EH (cell line): ENCODE measurements at regions not wholly inside any gene's neighbourhood (a gene's known extent, or its start where the extent isn't known, plus 50 kb on each side); places are given as distances from the start of the nearest gene placed in this dataset.

Experiments used
- DNase-seq: peaks from one replicate; pipeline ENCODE4 v3.0.0-alpha.2; 2015; ENCODE audit warnings: low read depth

DNA sequence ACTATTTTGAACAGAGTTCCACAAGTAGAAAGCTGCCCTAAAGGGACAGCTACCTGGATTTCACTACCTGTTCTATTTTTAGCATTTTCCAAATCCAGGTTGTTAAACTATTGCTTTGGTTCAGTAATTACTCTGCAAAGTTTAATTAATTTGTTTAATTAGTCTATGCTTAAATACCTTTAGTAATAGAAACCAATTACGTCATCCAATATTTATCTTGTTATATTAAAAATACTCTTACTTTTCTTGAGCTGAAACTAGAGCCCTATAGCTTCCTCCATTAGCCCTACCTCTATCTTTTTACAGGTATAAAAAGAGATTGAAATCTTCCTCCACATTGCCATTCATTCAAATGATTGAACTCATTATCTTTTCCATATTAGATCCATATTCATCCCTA, 514.6 kb downstream of the DSC3 start:
- DNase-seq = no peak

- no peak for DNase-seq
These were observed 515.3 kb downstream of the DSC3 start for GRCh38 chr18:30527226-30527625.

DNA sequence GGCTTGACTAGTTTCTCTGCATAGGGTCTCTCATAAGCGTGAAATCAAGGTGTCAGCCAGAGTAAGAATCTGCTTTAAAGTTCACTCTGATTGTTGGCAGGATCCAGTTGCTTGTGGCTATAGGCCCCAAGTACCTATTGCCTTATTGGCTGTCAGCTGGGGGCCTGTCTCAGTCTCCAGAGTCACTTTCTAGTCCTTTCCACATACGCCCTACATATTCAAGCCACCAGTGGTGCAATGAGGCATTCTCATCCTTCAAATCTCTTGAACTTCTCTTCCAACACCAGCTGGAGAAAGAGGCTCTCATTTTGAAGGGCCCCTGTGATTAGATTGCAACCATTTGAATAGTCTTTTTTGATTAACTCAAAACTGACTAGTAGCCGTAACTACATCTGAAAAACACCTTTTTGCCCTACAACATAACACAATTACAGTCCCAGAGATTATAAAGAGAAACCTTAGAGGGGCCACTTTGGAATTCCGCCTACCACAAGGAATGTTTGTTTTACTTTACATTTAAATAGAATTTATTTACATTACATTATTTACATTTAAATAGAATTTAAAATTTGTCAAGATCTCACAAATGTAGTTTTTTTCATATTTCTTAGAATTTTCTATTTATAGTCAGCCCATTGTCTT, 520.1 kb downstream of the DSC3 start:
- DNase-seq = no peak

DNA sequence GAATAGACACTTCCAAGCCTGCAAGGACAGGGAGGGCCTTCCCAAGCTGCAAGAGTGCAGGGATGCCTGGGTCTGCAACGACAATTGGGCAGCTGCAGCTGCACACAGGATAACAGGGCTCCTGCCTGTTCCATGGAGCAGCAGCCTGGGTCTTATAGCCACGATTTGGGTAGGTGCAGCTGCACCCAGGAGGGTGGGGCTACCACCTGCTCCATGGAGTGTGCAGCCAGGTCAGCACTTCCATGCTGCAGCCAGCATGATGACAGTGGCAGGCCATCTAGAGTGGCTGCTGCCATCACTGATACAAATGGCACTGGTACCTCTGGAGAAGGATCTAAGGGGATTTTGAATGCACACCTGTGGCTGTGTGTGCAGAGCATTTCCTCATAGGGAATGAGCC, 528.5 kb downstream of the DSC3 start:
- DNase-seq = no peak

DNA sequence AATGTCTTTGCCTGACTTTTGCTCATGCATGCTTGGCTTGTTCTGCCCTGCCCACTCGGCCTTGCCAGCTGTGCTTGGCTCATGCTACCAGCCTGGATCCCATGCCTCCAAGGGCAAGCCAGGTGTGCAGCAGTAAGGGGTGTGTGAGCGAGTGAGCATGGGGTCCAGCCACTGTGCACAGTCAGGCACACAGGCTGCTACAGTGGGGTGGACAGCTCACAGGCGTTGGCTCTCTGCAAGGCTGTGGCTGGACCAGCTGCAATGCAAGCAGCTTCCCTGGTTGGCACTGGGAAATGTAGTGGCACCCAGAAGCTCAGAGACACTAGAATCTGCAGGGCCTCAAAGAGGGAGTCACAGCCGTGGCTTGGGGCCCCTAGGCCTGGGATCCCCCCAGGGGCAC, 529.7 kb downstream of the DSC3 start:
- DNase-seq = no peak

DNA sequence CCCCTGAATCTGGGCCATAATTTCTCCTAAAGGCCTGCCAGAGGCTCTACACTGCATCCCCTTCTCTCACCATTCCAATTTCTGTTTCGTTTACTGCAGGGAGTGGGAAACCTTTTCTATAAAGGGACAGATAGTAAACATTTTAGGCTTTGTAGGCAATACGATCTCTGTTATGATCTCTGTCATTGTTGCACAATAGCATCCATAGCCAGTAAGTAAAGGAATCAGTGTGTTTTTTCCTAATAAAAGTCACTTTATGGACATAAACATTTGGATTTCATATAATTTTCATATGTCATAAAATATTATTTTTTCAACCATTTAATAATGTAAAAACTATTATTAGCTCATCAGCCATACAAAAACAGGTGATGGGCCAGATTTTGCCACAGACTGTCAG, 531.7 kb downstream of the DSC3 start:
- DNase-seq = no peak

DNA sequence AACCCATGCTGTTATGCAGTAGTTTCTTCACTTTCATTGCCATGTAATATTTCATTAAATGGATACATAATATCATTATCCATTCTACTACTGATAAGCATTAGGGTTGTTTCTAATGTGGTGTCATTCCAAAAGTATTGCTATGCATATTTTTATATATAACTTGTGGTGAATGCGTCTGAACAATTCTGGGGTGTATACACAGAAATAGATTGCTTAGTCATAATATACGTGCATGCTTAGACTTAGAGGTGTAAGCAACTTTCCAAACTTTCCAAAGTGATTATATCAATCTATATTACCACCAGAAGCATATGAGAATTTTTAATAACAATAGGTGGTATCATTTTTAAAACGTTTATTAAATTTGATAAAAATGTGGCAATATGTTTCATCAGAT, 540.9 kb downstream of the DSC3 start:
- DNase-seq = no peak

DNA sequence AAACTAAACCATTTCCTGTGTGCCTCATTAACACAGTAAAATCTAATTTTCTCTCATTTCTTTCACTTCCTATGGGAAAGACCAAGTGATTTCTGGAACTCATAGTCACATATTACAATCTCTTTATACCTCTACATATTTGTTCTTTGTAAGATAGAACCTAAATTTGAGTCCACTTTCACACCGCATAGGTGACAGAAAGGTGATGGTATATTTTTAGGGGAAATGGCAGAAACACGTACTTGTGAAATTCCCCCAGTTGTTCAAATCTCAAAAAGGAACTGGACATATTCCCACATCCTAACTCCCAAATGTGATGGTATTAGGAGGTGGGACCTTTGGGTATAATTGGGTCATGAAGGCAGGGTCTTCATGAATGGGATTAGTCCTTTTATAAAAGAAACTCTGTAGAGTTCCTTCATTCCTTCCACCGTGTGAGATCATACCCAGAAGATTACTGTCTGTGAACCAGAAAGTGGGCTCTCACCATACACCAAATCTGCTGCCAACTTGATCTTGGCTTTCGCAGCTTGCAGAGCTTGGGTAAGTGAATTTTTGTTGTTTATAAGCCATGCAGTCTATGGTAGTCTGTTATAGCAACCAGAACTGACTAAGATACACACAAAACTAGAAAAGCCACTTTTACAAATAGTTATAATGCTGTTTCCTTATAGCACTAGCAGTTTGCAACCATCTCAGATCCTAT, 542.1 kb downstream of the DSC3 start:
- no peak for DNase-seq

GRCh38 chr18:30499721-30500120, 542.8 kb downstream of the DSC3 start:
- no peak for DNase-seq

DNA sequence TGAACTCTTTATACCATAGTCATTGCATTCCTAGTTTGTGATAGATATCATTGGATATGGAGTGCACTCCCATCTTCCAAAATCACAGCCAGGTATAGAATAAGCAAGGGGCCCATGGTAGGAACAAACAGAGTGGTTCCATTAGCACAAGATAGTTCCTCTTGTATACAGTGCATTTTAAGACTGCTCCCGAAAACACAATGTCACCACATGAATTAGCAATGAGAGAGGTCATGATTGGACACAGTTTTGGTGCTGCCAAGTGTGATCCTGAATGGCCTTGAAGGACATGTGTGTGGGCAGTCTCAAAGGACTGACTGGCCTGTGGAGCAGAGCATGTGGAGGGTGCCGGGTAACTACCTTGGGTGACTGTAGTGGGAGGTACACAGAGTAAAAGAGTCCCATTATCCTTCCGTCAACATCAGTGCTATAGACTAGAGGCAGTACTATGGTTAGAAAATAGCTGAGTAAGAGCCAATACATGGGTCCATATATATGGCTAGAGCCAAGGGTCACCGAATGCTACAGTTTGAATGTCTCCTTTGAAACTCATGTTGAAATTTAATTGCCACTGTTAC, 549.9 kb downstream of the DSC3 start:
- DNase-seq = no peak

- DNase-seq = no peak
These were observed 550.6 kb downstream of the DSC3 start for GRCh38 chr18:30491815-30492551.

GRCh38 chr18:30489890-30490643, 552.5 kb downstream of the DSC3 start:
- no peak for DNase-seq

DNA sequence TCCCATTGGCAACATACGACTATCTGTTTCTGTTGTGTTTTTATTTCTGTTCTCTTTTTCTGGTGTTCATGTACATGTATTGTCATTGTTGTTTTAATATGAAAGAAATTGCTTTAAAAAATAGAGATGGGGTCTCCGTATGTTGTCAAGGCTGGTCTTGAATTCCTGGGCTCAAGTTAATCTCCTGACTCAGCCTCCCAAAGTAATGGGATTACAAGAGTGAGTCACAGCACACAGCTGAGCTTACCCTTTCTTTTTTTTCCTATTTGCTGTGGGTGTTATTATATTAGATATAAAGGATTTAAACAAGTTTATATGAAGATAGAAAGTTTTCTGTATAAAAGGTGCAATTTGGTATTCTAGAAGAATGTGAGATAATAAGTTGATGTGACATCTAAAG, 554.6 kb downstream of the DSC3 start:
- DNase-seq = no peak

GRCh38 chr18:30486856-30487255, 555.7 kb downstream of the DSC3 start:
- no peak for DNase-seq

DNA sequence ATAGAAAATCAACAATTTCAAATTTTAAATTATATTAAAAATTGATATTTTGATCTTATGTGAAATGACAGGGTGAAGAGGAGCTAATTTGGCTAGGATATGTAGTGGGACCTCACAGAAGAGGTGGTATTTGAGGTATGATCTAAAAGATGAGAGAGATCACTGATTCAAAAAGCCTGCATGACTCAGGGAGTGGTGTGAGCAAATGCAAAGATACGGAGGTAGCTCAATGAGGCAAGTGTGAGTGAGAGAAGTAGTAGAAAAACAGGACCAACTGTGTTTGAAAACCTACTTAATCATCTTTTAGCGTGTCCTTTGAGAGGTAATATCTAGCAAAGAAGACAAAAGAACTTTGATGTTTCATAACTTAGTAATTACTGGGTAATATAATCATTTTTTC, 557.5 kb downstream of the DSC3 start:
- no peak for DNase-seq

- no peak for DNase-seq
These were observed 560.7 kb downstream of the DSC3 start for GRCh38 chr18:30481871-30482270.

- no peak for DNase-seq
These were observed 573.5 kb downstream of the DSC3 start for GRCh38 chr18:30469091-30469490.

GRCh38 chr18:30465096-30465495, 577.4 kb downstream of the DSC3 start:
- DNase-seq = no peak

- DNase-seq = no peak
These were observed 585.4 kb downstream of the DSC3 start for GRCh38 chr18:30457156-30457555.

DNA sequence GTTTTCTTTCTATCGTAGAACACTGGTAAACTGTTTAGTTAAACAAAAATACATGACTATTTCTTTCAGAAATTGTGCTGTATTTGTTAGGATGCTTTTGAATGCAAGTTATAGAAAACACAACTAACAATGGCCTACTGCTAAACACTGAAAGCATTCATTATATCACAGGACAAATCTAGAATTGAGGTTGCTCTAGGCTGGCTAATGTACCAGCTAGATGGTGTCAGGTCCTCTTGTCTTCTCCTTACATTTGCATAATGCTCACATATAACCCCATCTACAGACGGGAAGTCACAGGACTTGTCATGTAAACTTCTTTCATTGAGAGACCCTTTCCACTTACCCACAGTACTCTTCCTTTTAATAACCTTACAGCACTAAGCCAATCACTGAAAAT, 586.8 kb downstream of the DSC3 start:
- no peak for DNase-seq

GRCh38 chr18:30454920-30455319, 587.6 kb downstream of the DSC3 start:
- DNase-seq = no peak

DNA sequence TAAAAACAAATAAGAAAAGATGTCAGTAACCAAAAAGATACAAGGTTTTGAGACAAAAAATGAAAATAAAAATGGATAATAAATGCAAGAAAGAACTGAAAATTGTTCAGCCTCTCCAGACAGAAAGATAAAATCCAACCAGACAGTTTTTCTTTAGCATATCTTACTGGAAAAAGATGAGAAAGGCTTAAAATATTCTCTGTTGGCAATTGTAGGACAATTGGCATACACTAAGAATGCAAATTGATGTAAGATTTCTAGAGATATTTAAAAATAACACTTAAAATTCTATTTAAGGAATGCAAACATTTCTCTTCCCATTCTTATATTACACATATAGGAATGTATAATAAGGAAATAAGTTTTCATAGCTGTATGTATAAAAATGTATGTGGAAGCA, 590.6 kb downstream of the DSC3 start:
- no peak for DNase-seq
